ENCODE measurements at regions not wholly inside any gene's neighbourhood (a gene's known extent, or its start where the extent isn't known, plus 50 kb on each side); places are given as distances from the start of the nearest gene placed in this dataset.

- DNase-seq (ENCODE audit: extremely low read depth in 1 of 4, low spot score in 3 of 4) (no peak), FAIRE-seq (no peak), ATAC-seq (no peak)
- no peaks in the 10 kb centered on the region for H3K9me3 ChIP-seq (replicated peaks; ENCODE audit: control insufficient read depth, insufficient read depth, low read depth, low read length)
- no peak overlapping the region for H3K9ac ChIP-seq (ENCODE audit: insufficient read depth in 1 of 2, low read depth in 2 of 2, low read length in 2 of 2)
- BruUV-seq (replicated peaks) = no TSS peak
- H3K4me1 ChIP-seq (replicated peaks in 1 of 2; ENCODE audit: control insufficient read depth in 2 of 2, insufficient read depth in 2 of 2, low read length in 2 of 2) = no peaks in the 10 kb centered on the region
- TF ChIP-seq TARDBP (IDR thresholded peaks at IDR 0.05) = no peak
- no peak for TF ChIP-seq CBX2 (IDR thresholded peaks at IDR 0.05; ENCODE audit: insufficient read depth, low read length, poor library complexity, severe bottlenecking)
- TF ChIP-seq LCOR (CRISPR knock-in tag; IDR thresholded peaks at IDR 0.05) = no peak
- TF ChIP-seq PML (IDR thresholded peaks at IDR 0.05; ENCODE audit: low read length) = no peak
- no peak for TF ChIP-seq TGIF2 (CRISPR knock-in tag; IDR thresholded peaks at IDR 0.05)
- no peak for TF ChIP-seq E2F3 (CRISPR knock-in tag; IDR thresholded peaks at IDR 0.05)
- no peak for TF ChIP-seq ELF2 (CRISPR knock-in tag; IDR thresholded peaks at IDR 0.05)
- TF ChIP-seq ZNF445 (CRISPR knock-in tag; IDR thresholded peaks at IDR 0.05; ENCODE audit: low read depth) = no peak
- TF ChIP-seq PREB (CRISPR knock-in tag; IDR thresholded peaks at IDR 0.05) = no peak
- no peak for TF ChIP-seq THRB (CRISPR knock-in tag; conservative IDR thresholded peaks at IDR 0.05)
- H3K9me1 ChIP-seq (ENCODE audit: control insufficient read depth, insufficient read depth, low read length) = no peaks in the 10 kb centered on the region
- H3K4me3 ChIP-seq = no peak overlapping the region
- H3K79me2 ChIP-seq (ENCODE audit: control insufficient read depth, insufficient read depth, low read length) = no peaks in the 10 kb centered on the region
- H3K4me2 ChIP-seq (ENCODE audit: insufficient read depth, low read length) = no peak overlapping the region
- in situ Hi-C loops (cut with MboI) (no loop called here), intact Hi-C loops (cut with micrococcal nuclease) (no loop called here)
- H4K20me1 ChIP-seq (replicated peaks; ENCODE audit: control insufficient read depth, insufficient read depth, low read length) = no peaks in the 10 kb centered on the region
- WGBS (ENCODE audit: insufficient coverage, low coverage, missing lambda C conversion rate) = 0% methylated on average over 4 of the region's 6 CpGs
- no peaks in the 10 kb centered on the region for H3K27me3 ChIP-seq (ENCODE audit: control insufficient read depth in 2 of 2, insufficient read depth in 2 of 2, low read length in 2 of 2)
- no peak overlapping the region for H2AFZ ChIP-seq (ENCODE audit: low read depth, low read length)
- no peak overlapping the region for H3K27ac ChIP-seq (ENCODE audit: extremely low read depth, low read depth, low read length)
- H3K36me3 ChIP-seq (ENCODE audit: control insufficient read depth, insufficient read depth, low read length) = no peaks in the 10 kb centered on the region
- ChIA-PET POLR2A (no interaction called here), CTCF (ENCODE audit: low intra/inter-chr PET ratio) (no interaction called here)
These were observed 145.4 kb downstream of the BUB3 start for GRCh38 chr10:123299598-123299997.
